ENCODE measurements at regions not wholly inside any gene's neighbourhood (a gene's known extent, or its start where the extent isn't known, plus 50 kb on each side); places are given as distances from the start of the nearest gene placed in this dataset.
A peak's percentile ranks its signal among the peaks of the same experiment; 100 is the strongest.
"Not testable (repeated sequence)": the region's sequence is repeated elsewhere in the genome, so short reads cannot be mapped to it uniquely, and the experiment has no call there.

DNA sequence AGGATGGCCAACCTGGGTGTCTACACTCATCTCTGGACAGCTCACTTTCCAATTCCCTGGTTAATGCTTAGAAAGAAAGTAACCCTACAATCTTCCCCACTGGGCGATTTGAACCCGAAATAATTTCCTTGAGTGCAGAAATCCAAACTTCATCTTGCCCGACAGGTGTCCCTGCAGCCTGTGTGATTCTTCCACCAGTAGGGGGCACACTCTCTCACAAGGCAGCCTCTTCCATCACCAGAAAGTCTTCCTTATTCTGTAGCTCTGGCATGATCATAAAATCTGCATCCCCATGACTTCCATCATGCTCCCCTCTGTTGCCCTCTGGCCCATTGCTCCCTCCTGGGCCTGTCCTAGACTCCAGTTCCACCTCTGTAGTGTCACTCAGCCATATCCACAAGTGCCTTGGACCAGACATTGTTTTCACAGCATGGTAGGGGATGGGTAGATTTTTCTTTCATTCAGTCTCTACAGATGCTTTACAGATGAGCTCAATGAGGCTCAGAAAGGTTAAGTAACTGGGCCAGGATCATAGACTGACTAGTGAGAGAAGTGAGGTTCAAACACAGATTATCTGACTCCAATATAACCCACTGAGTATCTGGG is 170.4 kb upstream of the SPTLC3 start:
- Histone ChIP-seq H3K36me3 (ENCODE audit: insufficient read depth in 1 of 2, low read depth in 1 of 2) (no peaks in the 10 kb centered on the region), H3K27ac (no peak overlapping the region), H3K4me1 (no peaks in the 10 kb centered on the region), H3K27me3 (ENCODE audit: insufficient read depth in 3 of 3, low read length in 2 of 3) (no peaks in the 10 kb centered on the region), H3K4me3 (no peak overlapping the region), H3K9me3 (no peaks in the 10 kb centered on the region)
- intact Hi-C loops (cut with DNase I), result no loop called here
- DNase-seq (no peak), ATAC-seq (no peak)
- 84 to 85% (median 84%) methylated on average over 3 of the region's 3 CpGs for WGBS, 3 donors
- TF ChIP-seq, protein P1, sequence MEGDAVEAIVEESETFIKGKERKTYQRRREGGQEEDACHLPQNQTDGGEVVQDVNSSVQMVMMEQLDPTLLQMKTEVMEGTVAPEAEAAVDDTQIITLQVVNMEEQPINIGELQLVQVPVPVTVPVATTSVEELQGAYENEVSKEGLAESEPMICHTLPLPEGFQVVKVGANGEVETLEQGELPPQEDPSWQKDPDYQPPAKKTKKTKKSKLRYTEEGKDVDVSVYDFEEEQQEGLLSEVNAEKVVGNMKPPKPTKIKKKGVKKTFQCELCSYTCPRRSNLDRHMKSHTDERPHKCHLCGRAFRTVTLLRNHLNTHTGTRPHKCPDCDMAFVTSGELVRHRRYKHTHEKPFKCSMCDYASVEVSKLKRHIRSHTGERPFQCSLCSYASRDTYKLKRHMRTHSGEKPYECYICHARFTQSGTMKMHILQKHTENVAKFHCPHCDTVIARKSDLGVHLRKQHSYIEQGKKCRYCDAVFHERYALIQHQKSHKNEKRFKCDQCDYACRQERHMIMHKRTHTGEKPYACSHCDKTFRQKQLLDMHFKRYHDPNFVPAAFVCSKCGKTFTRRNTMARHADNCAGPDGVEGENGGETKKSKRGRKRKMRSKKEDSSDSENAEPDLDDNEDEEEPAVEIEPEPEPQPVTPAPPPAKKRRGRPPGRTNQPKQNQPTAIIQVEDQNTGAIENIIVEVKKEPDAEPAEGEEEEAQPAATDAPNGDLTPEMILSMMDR (IDR thresholded peaks at IDR 0.05), result no peak

DNA sequence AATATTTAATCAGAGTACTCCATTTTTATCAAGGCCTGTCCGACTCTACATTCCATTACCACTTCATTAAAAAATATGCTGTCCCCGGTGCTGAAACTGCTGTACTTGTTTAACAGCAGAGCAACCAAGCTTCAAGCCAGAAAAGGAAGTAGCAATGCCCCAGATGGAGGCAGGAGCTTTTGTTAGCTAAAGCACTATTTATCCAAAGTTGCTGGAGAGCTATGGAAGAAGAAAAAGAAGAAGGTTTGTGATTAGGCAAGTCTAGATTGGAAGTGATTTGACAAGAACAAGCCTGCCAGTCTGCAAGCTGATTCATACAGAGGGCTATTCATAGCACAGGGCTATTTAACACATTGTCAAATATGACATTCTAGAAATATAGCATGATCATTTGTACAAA is 160.9 kb upstream of the SPTLC3 start:
- whole genome bisulfite sequencing, 3 donors, result 7 to 18% (median 17%) methylated on average over 2 of the region's 2 CpGs
- no peaks in the 10 kb centered on the region for H3K36me3 ChIP-seq (ENCODE audit: insufficient read depth in 1 of 2, low read depth in 1 of 2)
- ATAC-seq, result no peak

DNA sequence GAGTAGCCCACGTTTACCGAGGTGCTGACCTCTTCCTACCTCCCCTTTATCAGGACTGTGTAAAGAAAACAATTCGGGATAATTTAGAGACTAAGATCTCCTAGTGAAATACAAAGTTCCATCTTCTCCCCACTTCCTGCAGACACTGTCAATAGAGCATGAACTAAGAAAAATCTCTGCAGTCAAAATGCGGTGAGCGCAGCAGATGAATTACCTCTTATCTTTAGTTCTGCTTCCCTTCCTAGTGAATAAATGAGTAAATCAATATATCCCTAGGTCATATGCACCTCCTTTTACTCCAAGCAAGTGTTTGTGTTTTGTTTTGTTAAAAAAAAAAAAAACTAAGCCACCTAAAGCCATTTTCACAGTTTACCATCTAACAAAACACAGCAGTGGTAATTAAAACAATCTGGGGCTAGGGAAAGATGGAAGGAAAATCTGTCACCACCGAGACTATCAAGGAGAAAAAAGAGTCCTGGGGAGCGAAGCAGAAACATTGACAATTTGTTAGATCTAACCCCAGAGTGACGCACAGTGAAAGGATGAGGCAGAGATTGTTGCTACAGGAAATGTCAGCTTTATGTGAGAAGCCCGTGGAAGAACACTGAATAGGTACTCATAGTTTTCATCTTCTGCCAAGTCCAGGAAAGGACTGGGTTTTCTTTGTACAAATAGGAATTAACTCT is 159.4 kb upstream of the SPTLC3 start:
- no peak for DNase-seq
- Histone ChIP-seq H3K4me1 (no peaks in the 10 kb centered on the region), H3K27ac (no peak overlapping the region), H3K9me3 (no peaks in the 10 kb centered on the region), H3K4me3 (no peak overlapping the region), H3K36me3 (ENCODE audit: insufficient read depth in 1 of 2, low read depth in 1 of 2) (no peaks in the 10 kb centered on the region), H3K27me3 (ENCODE audit: insufficient read depth in 3 of 3, low read length in 2 of 3) (no peaks in the 10 kb centered on the region)
- TF ChIP-seq, protein P1 (IDR thresholded peaks at IDR 0.05), result no peak
- WGBS, 3 donors, result 38 to 40% (median 40%) methylated on average over 9 of the region's 9 CpGs
- no peak for ATAC-seq
- intact Hi-C loops (cut with DNase I), result no loop called here

More for the DNA sequence above, 160.9 kb upstream of the SPTLC3 start:
- Histone ChIP-seq H3K4me3 (no peak overlapping the region), H3K27ac (no peak overlapping the region), H3K27me3 (ENCODE audit: insufficient read depth in 3 of 3, low read length in 2 of 3) (no peaks in the 10 kb centered on the region), H3K9me3 (no peaks in the 10 kb centered on the region), H3K4me1 (no peaks in the 10 kb centered on the region)
- intact Hi-C loops (cut with DNase I), result no loop called here
- DNase-seq, result no peak
- TF ChIP-seq, protein P1 (IDR thresholded peaks at IDR 0.05), result no peak

- H3K4me3 ChIP-seq; H3K9me3 ChIP-seq; H3K27me3 ChIP-seq (ENCODE audit: insufficient read depth in 3 of 3, low read length in 2 of 3); intact Hi-C loops (cut with DNase I); DNase-seq; H3K27ac ChIP-seq; ATAC-seq; H3K36me3 ChIP-seq (ENCODE audit: insufficient read depth in 1 of 2, low read depth in 1 of 2); H3K4me1 ChIP-seq: not testable (repeated sequence)
- WGBS, 3 donors, result 79 to 85% (median 81%) methylated on average over 9 of the region's 9 CpGs
These were observed 151.1 kb upstream of the SPTLC3 start for GRCh38 chr20:12857643-12858042.

- Histone ChIP-seq H3K36me3 (ENCODE audit: insufficient read depth in 1 of 2, low read depth in 1 of 2) (no peaks in the 10 kb centered on the region), H3K27me3 (ENCODE audit: insufficient read depth in 3 of 3, low read length in 2 of 3) (no peaks in the 10 kb centered on the region), H3K27ac (no peak overlapping the region), H3K4me1 (no peaks in the 10 kb centered on the region), H3K9me3 (no peaks in the 10 kb centered on the region), H3K4me3 (no peak overlapping the region)
- TF ChIP-seq, protein P1 (IDR thresholded peaks at IDR 0.05), result no peak
- intact Hi-C loops (cut with DNase I), result no loop called here
- no peak for DNase-seq
- peak in 1 of 4 donors; percentile 48 for ATAC-seq
These were observed 148.0 kb upstream of the SPTLC3 start for GRCh38 chr20:12860619-12861247.
